HG03571 (cell line): ENCODE measurements at regions not wholly inside any gene's neighbourhood (a gene's known extent, or its start where the extent isn't known, plus 50 kb on each side); places are given as distances from the start of the nearest gene placed in this dataset.
"Not testable (repeated sequence)": the region's sequence is repeated elsewhere in the genome, so short reads cannot be mapped to it uniquely, and the experiment has no call there.

Experiments used
- ATAC-seq: cut with Tn5 transposase; IDR thresholded peaks from one replicate; pipeline ENCODE4 v1.9.1; 2021; ENCODE audit not compliant: unreplicated experiment

DNA sequence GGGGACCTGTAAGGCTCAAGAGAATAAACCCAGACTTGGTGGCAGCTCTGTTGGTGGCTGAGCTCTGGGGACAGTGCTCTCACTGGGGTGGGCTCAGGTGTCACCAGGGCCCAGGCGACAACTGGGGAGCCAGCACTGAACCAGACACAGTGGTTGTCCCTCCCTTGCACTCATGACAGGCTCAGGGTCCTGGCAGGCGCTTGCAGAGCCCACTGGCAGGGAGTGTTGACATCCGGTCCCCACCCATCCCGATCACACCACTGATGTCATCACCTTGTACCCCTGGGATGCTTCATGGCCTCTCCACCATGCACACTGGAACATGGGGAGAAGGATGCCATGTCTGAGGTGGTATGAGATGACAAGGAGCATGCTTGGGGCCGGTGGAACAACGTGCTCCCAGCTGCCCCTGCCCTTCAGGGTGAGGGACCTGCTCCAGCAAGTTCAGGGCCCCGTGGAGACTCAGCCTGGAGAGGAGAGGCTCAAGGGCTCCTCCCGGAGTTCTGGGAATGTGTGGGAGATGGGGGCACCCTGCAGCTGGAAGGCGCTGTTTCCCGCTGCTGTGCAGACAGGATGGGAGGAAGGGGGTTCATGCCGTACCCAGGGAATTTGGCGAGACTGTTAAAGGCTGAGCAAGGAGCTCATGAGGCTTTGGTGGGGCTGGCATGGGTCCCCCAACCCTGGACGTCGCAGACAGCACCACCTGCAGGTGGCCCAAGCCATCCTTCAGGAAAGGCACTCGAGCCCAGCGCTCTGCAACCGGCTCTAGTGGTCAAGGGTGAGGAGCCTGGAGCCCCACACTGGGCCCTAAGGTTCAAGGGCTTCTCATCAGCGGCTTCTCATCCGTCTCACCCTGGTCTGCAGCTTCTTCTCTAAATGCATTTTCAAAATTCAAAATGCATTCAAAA, 141.1 kb upstream of the ZNF469 start:
- not testable (repeated sequence) for ATAC-seq

DNA sequence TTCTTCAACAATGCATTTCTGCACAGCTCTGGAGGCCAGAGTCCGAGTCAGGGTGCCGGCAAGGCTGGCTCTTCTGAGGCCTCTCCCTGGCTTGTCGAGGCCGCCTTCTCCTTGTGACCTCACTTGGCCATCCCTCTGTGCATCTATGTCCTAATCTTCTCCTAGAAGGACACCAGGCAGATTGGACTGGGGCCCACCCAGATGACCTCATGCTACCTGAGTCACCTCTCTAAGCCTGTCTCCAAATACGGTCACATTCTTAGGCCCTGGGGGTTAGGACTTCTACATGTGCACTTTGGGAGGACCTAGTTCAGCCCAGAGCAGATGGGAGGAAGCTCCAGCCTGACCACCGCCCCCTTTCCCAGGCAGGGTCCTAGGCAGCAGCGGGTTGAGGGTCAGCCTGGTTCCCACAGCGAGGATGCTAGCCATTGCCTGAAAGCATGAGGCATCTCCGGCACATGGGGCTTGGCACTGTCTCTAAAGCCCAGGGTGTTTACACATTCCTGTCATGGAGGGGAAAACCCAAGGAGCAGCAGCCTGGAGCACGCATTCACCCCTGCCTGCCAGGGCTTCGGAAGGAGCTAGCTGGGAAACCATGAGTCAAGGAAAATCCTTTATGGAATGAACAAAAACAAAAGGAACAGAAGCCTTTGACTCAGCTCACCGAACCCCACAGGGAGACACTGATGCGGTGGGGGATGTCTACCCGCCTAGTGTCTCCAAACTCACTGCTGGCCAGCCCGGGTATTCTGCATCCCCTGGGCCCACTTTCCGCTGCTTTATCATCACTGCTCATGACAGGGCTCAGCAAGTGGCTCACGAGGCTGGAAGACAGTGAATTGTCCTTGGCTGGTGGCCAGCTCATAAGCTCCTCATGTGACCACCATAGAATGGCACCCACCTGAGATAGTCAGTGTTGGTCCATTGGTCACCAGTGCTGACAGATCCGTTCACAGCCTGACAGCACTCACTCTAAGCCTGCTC, 140.2 kb upstream of the ZNF469 start:
- not testable (repeated sequence) for ATAC-seq

DNA sequence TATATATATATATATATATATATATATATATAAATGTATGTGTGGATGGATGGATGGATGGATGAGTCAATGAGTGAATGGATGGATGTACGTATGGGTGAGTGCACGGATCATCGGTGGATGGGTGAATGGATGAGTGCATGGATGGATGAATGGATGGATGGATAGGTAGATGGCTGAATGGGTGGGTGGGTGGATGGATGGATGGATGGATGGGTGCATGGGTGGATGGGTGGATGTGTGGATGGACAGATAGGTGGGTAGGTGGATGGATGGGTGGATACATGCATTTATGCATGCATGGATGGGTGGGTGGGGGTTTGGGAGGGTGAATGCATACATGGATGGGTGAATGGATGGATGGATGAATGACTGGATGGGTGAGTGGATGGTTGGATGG, 138.8 kb upstream of the ZNF469 start:
- not testable (repeated sequence) for ATAC-seq

DNA sequence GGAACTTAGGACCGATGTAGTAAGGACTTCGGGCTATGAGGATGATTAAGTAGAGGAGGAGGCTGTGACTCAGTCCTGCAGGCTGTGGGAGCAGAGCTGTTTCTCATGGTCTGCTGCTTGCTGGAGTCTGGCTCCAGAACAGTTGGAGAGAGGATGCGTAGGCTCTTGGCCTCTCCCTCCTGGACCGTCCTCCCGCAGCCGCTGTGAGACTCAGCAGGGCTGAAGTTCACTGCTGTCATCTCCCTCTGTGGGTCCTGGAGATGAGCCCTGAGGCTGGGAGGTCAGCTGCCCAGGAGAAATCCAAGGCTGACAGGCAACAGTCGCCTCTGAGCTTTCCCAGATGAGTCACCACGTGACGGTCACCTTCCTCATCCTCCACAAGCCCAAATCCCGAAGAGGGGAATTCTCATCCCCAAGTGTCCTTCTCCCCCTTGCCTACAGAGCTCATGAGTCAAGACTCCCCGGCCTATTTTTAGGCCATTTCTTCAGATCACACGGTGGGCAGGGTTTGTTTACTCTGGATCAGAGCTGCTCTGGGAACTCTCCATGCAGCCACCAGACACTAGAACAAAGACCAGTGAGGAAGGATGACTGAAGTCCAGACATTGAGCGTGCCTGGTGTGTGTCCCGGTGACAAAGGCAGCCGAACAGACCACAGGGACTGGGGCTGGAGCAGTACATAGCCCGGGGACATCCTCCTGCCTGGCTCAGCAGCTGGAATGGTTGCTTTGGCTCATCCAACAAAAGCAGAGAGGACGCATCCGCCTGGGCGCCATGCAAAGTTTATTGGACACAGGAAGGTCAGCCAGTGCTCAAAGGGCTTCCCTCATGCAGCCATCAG, 137.3 kb upstream of the ZNF469 start:
- not testable (repeated sequence) for ATAC-seq

DNA sequence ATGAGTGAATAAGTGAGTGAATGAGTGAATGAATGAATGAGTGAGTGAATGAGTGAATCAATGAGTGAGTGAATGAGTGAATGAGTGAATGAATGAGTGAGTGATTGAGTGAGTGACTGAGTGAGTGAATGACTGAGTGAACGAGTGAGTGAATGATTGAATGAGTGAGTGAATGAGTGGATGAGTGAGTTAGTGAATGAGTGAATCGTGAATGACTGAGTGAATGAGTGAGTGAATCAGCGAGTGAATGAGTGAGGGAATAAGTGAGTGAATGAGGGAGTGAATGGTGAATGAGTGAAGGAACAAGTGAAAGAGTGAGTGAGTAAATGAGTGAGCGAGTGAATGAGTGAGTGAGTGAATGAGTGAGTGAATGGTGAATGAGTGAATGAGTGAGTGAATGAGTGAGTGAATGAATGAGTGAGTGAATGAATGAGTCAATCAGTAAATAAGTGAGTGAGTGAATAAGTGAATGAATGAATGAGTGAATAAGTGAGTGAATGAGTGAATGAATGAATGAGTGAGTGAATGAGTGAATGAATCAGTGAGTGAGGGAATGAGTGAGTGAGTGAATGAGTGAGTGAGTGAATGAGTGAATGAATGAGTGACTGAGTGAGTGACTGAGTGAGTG, 135.7 kb upstream of the ZNF469 start:
- not testable (repeated sequence) for ATAC-seq

DNA sequence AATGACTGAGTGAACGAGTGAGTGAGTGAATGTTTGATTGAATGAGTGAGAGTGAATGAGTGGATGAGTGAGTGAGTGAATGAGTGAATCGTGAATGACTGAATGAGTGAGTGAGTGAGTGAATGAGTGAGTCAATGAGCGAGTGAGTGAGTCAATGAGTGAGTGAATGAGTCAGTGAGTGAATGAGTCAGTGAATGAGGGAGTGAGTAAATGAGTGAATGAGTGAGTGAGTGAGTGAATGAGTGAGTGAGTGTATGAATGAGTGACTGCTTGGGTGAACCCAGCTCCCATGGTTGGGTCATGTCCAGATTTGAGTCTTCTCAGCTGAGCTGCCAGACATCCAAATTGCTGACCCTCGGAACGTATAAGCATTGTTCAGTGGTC, 135.2 kb upstream of the ZNF469 start:
- not testable (repeated sequence) for ATAC-seq

DNA sequence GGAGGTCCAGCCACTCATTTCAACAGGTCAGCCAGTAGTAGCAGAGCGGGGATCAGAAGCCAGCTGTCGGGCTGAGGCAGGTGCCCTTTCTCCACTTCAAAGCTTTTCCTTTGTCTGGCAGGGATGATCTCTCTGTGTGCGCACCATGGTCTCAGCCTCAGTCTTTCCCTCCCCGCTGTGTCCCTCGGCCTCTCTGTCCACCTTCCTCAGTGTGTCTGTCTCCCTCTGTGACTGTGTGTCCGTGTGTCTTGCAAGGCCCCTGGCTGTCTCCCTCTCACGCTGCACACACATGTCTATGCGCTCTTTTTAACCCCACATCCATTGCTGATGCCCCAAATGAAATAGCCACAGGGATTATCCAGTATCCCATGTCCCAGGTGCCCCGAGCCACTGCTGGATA, 134.0 kb upstream of the ZNF469 start:
- not testable (repeated sequence) for ATAC-seq

DNA sequence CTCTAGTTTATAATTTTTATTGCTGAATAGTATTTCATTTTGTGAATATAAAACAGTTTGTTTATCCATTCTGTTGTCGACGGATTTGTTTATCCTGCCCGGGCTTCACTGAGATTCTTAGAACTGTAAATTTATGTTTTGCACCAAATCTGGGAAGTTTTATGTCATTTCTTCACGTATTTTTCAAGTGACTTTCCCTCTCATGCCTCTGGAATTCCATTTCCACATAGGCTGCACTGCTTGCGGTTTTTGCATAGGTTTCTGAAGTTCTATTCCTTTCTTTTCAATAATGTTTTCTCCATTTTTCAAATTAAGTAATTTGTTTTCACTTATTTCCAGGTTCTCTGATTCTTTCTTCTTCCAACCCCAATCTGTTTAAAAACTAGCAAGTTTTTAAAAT, 132.4 kb upstream of the ZNF469 start:
- ATAC-seq, result not testable (repeated sequence)

DNA sequence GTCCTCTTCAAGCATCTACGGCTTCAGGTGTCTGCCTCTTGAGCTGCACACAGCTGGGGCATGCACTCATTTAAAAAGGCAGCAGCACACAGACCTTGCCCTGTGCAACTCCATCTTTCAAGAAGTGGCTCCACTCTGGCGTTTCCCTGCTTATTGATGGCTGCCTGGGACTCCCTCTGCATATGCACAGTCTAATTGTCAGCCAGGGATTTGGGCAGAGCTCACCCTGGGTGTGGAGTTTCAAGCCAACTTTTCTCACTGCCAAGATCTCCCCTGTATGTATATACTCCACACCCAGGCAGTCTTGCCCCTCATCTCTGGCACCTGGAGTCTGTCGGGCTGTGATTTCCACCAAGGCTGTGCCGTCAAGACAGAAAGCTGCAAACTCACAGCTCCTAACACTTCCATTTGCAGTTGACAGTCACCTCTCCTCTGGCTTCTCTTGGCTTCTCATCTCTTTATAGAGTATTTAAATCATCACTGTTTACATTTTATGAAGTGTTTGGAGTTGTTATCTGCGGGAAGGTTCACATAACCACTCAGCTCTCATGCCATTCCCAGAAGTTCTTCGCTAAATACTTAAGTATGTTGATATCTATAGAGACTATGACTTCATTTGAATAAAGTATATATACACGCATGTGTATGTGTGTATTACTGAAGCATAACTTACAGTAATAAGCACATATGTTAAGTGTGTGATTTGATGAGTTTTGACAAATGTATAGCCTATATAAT, 130.5 kb upstream of the ZNF469 start:
- not testable (repeated sequence) for ATAC-seq

DNA sequence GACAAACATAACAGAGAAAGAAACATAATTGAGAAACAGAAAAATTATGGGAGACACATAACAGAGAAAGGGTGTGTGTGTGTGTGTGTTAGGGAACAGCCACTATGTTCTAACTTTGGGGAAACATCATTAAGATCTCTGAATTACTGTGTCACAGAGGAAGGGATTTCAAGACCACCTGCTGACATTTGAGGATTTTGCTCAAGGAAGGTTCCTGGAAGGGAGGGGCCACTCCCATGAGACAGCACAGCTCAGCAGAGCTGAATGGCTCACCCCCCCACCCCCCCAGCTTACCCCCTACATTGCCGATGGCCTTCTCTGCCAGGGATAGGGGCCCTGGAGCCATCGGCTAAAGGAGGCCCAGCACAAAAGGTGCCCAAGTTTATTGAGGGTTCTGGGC, 124.6 kb upstream of the ZNF469 start:
- ATAC-seq, result not testable (repeated sequence)

DNA sequence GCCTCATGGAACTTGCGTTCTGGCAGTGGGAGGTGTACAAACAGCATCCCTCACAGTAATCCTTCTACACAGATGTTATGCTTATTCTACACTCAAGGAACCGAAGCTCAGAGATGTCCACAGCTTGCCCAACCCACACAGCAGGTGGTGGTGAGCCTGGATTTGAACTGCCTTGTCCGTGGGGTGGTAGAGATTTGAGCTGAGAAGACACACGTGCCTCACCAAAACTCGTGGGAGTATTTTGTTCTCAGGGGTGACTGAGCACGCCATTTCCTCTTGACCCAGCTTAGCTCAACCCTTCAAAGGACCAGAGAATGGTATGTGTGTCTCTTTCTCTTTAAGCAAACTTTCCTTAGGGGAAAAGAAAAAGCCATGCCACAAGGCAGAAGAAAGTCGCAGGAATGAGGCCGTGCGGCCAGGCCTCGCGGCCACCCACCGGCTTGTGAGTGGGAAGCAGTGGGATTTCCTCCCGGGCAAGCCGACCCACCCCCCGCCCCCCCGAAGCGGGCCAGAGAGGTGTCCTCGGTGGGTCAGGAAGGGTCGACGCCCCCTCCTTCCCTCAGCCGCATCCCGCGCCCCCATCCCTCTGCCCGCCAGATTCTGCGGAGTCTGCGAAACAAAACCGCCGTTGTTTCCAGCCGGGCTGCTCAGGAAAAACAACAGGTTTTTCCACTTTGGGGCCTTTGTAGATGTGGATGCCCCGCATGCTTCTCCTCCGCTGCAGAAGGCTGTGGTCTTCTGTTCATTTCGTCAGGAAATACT, 123.8 kb upstream of the ZNF469 start:
- not testable (repeated sequence) for ATAC-seq

DNA sequence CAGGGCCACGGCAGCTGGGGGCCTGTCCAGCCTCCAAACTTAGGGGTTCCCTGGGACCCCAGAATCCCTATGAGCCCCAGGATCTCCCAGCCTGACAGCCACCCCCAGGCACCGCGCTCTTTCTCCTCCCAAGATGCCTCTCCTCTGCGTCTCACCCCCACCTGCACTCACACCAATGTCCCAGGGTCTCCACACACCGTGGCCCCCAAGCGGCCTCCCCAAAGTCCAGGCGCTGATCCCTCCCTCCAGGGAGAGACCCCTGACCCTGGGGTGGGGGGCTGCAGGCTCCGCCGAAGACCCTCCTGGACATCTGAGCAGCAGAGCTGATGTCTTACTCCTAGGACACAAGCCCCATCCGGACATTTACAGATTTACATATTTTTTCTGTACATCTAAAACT, 123.2 kb upstream of the ZNF469 start:
- ATAC-seq, result not testable (repeated sequence)

DNA sequence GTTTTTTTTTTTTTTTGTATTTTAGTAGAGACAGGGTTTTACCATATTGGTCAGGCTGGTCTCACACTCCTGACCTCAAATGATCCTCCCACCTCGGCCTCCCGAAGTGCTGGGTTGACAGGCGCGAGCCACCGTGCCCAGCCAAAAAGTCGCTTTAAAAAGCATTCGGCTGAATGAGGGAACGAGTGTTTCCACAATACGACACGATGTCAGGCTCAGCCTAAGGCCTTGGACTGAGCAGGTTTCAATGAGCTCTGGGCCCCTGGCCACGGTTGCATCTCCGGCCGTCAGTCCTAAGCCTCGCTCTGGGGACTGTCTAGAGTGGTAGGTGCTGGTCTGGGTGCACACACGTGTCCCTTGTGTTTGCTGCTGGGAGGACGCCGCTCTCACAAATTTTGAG, 122.6 kb upstream of the ZNF469 start:
- ATAC-seq, result not testable (repeated sequence)

DNA sequence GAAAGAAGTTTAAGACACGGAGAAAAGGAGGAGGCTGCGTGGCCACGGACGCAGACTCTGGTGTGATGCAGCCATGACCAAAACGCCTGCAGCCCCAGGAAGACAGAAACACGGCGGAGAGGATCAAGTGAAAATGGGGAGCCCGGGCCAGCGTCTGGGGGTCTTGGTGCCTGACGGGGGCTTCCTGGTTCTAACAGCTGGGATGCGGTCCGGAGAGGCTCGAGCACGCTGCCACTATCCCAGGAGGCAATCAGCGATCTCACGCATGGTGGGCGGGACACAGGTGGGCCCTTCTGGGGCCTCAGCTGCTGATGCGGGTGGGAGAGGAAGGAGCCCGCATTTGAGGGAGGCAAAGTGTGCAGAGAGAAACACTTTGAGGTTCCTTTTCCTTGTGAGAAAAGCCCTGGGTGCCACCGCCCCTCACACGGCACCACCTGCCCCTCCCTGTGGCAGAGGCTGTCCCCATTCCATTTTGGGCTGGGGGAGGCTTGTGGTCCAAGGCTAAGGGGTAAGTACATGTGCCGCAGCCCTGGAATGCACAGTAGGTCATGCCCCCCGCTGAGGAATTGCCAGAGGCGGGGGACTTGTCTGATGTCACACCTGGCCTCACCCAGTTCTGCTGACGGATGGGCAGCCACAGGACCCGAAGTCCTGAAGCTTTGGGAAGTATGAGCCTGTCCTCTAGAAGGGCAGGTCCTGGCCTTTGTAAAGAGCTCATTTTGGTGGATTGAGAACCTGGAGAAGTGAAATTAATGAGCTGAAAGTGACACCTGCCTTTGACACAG, 121.7 kb upstream of the ZNF469 start:
- not testable (repeated sequence) for ATAC-seq

DNA sequence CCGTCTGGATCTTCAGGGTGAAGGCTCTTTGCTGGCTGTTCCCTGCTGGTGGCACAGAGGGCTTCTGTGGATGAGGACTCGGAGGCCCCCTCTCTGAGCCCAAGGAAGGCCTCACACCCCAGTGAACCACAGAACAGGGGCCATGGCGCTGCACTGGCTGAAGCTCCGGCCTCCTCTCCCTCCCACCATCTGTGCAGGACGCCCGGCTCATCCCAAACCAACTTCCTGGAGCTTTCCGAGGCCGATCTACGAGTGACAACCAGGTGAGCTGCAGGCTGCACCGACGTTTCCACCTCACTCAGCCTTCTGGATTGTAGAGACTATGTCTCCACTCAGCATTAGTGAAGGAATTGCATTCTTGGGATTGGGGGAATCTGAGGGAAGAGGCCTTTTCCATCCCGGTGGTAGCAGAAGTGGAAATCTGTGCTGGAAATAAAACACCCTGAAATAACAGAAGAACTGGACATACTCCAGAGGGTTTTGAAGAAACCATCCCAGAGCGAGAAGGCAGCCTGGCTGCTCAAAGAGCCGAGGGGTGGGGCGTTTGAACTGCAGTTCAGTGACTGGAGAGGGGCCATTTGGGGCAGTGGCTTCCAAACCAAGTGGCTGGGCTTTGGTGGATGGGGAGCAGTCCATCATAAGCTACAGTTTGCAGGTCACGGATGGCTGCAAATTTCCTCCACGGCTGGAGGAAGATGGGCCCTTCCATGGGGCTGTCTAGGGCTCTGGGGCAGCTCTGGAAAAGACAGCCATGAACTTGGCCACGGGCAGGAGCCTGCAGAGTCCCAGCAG, 120.7 kb upstream of the ZNF469 start:
- ATAC-seq, result not testable (repeated sequence)

DNA sequence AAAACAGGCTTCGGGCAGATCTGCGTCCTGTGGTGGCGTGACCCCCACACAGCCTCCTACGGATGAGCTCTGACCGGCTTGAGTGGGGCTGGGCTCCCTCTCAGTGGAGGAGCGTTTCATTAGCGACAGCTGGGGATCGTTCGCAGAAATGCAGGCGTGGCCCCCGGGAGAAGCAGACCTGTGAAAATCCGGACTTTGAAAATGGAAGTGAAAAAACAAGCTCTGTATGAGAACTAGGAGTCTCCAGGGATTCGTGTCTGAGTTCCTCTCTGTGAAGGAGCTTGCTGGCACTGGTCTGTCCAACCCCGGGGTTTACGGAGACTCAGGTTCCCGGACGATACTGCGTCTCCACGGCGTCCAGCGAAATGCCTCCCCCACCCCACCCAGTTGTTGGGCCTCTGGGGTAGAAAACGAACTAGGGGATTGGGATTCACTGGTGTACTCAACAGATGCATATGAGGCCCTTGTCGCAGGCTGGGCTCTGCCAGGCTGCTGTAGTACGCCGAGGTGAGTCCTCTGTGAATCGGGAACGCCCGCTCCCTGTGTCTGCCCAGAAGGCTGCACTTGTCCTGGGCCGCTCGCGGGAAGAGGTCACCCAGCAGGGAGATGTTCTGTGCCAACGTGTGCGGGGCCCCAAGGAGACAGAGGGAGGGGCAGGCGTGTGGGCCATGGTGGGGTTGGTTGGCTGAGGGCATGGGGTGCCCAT, 119.7 kb upstream of the ZNF469 start:
- ATAC-seq, result not testable (repeated sequence)
